Sciatic nerve (tissue), 2 donors: ENCODE measurements at regions not wholly inside any gene's neighbourhood (a gene's known extent, or its start where the extent isn't known, plus 50 kb on each side); places are given as distances from the start of the nearest gene placed in this dataset.

Experiments
- ATAC-seq: fragments of 200-7000 bp; cut with Tn5 transposase; one replicate; pipeline ENCODE4 v1.9.1; 2020; ENCODE audit warnings: mild to moderate bottlenecking, moderate library complexity
- DNase-seq: peaks from one replicate; pipeline ENCODE4 v3.0.0-alpha.2; 2020; ENCODE audit warnings: low spot score
- intact Hi-C: fragments of 100-400 bp; cut with DNase I; formaldehyde crosslinking; loops from one replicate; pipeline ENCODE4 v1.14.2; 2022
- donor health status: DM: no; HTN: no; CAD: no.
- donor health status: DM: no; HTN: no; CAD: no.

DNA sequence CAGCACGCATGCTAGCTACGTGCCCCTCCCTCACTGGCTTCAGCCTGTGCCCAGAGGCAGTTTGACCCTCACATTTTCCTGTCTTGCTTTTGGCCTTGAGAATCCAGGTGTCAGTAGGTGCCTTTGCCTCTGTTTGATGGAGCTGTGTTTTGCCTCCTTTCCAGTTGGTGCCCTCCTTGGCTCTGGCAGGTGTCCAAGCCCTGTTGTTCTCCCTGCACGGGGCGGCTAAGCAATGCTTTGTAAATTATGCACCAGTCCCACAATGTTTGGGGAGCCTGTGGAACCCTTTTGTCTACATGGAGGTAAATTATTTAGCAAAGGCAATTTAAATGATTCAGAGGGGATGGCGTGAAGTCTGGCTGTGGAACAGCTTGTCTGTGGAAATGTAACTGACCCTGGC is 202.9 kb upstream of the BOD1L1 start:
- DNase-seq: no peak
- ATAC-seq: no peak
- intact Hi-C loops: no loop called here

DNA sequence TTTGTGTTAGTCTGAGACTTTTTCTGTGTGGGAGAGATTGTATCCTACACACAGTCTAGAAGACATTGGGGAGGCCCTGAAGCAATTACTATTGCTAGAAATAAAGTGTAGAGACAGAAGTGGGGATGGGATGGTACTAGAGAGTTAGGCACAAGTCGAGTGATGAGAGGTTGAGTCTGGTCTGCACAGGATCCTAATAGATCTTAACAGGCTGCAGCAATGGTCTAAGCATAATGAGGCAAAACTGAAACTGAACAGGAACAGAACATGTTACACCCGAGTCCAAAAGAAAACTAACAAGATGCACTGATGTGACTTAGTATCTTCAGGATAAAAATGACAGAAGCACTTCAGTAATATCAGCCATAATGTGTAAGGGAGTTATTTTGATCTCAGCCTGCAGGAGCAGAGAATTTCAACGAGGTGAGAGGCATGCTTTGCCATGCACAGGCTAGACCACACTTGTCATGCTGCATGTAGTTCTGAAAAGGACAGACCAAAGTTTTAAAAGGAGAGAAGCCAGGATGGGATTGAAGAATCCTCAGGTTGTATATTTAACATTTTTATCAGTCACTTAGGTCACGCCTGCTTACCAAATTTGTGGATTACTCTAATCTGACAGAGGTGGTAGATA is 205.8 kb upstream of the BOD1L1 start:
- intact Hi-C loops: no loop called here
- ATAC-seq (no peak), DNase-seq (no peak)

DNA sequence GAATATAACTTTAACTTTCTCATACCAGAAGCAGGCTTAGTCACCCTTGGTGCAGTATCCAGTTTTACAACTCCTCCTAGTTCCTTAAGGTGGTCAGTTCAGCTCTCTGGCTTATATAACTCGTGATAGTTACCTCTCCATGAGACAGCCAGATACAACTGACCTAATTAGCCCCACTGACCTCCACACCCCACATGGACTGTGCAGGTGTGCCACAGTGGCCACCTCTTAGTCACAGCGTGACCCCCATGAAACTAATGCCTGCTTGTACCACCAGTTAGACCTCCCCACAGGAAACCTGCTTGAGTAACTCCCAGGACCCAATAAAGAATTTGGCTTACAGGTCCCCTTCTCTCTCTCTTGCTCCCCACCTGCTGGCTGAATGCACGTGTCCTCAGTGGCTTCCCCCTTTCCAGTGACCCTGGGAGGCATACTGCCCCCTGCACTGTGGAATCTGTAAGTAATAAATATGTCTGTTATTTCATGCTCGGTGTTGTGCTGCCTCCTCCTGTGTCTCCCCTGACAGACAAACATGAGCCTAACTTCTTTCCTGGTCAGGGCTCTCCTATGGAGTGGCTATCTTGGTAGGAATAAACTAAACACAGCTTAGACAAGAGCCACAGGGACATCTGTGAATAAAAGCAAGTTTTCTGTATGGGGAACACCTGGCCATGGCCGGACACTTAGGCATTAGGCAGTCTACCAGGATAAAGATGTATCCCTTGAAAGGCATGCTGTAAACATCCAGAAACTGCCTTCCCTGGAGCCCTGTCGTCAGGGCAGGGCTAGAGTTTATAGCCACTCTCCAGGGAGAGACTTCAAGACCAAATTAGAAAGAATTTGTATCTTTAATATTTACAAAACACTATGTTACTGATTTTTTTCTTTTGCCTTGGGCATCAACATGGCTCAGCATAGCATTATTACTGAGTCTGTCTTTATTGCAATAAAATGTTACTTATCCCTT is 209.7 kb upstream of the BOD1L1 start:
- DNase-seq (no peak), ATAC-seq (no peak)
- intact Hi-C loops: no loop called here

DNA sequence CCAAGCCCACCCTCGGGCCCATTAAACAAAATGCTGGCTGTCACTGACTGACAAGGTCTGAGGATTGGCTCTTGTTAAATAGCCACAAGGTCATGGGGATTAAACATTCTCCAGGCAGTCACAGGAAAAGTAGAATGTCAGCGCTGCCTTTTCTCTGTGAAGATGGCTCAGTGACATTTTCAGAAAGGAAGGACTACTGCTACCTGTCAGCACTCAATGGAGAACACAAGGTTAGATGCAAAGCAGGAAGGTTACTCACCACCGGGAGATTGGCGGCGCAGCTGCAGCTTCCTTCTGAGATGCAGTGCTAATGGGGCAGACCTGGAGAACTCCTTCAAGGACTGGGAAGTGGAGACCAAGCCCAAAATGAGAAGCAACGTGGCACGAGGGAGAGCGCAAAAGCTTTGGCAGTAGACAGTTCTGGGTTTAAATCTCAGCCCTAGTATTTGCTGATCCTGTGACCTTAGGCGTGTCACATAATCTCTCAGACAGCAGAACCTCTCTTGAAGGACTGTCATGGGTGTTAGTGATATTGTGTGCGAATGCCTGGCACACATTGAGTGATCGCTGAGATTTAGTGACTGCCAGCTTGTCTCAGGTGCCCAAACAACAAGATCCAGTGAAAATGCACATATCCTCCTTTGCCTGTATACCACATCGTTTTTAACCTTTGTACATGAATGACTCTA is 213.1 kb upstream of the BOD1L1 start:
- no peak for DNase-seq
- no peak for ATAC-seq
- intact Hi-C loops: no loop called here

DNA sequence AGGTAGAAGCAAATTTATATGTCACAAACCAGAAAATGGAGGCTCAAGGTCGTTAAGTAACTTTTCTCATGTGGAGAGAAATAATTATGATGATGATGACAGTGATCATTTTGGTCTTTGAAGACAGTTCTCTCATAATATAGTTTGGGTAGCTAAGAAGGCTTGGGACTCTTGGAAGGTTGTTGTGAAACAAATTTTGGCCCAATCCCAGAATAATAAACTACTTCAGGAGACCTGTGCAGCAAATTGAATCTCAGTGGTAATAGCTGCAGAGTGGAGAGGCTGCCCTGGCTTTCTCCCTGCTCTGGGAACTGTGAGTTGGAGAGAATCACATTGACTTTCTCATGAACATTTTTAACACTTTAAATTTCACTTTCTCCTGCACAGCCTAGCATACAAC is 217.2 kb upstream of the BOD1L1 start:
- no peak for ATAC-seq
- intact Hi-C loops: no loop called here
- DNase-seq: no peak

DNA sequence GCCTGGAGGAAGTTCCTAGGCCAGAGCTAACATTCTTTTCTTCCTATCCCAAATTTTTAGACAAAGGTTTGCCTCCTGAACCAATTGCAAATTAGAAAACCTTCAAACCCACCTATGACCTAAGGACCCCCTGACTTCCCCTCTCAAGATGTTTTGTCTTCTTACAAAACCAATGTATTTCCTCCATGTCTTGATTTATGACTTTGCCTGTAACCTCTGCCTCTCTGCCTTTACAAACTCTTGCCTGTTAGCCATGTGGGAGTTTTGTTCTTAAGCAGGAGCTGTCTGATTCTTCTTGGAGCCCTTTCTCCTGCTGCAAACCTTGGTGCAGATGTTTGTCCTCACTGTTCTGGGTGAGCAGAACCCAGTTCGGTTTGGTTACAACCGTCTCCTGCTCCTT is 222.3 kb upstream of the BOD1L1 start:
- intact Hi-C loops: no loop called here
- no peak for DNase-seq
- no peak for ATAC-seq

DNA sequence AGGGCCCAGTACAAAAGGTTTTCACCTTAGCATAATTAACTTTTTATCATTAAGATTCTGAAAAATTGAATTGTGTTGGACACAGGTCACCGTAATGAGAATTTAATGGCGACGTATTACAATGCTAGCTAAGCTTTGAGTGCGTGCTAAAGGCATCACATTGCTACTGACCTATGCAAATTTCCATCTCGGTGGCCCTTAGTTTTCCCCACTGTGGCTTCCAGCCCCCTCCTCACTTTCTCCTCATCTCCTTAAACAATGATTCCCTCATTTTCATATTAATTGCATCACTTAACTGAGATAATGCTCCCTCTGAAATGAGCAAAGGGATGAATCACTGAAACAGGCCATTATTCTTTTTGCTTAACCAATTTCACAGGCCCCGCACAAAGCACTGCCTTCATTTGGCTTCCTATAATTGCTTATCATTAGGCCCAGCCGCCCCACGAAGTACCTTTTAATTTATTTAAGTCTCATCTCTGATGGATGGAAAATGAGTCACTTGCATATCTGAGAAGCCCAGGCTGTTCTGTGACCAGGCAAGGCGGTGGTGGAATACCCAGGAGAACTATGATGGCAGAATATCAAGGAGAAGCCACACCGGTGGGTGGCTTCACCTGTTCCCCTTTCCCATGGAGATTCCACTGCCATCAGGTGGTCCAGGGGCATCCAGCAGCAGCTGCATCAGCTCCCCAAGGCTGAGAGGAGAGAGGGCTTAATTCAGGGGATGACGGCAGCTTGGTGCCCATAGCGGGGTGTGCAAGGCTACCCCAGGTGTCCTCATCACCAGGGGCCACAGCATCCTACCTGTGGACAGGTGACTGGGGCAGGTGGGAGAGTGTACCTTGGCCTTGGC is 223.8 kb upstream of the BOD1L1 start:
- DNase-seq (no peak), ATAC-seq (no peak)
- intact Hi-C loops: no loop called here

DNA sequence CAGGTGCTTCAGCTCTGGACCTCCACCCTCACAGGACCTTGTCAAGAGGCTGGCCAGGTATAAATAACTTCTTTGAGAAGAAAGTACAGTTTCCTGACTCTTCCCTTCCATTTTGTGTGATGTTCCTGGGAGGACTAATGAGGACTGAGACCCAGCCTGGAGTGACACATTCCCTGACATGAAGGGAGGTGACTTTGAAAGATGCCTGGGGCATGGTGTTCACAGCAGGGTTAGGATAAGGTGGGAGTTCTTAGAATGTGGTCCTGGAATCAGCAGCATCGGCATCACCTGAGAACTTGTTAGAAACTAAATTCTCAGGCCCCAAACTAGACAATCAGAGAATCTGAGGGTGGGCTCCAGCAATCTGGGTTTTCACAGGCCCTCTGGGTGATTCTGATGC is 224.9 kb upstream of the BOD1L1 start:
- DNase-seq: no peak
- intact Hi-C loops: no loop called here
- ATAC-seq: no peak

DNA sequence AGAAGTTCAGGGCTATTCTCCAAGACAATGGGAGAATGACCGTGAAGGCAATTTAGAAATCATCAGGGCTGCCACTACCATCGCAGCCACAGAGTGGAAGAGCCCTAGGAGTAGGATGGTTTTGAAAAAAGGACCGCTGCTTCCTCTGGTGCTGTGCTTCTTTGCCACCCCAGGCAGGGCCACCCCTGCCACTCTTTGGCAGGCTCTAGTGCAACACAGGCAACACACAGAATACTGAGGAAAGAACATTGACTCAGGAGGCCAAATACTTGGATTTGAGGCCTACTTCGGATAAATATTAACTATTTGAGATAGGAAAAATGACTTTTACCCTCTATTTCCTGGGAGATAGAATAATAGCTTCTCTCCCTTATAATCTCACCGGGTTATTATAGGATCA is 228.9 kb upstream of the BOD1L1 start:
- DNase-seq (no peak), ATAC-seq (no peak)
- intact Hi-C loops: no loop called here

DNA sequence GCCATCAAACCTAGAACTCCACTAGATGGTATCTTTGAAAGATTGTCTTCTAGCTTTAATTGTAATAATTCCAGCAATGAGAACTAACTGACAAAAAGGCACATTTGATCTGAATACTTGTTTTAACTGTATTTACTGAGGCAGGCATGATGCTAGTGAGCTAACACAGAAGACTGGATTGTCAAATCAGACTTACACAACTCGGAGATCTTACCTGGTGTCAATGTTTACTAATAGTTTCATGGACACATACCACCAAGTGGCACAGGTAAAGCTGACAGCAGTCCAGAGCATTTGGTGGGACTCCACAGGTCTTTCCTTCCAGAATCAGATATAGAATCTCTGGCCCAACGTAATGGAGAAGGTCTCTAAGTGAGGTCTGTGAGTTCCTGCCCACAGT is 229.9 kb upstream of the BOD1L1 start:
- DNase-seq (no peak), ATAC-seq (no peak)
- intact Hi-C loops: no loop called here

DNA sequence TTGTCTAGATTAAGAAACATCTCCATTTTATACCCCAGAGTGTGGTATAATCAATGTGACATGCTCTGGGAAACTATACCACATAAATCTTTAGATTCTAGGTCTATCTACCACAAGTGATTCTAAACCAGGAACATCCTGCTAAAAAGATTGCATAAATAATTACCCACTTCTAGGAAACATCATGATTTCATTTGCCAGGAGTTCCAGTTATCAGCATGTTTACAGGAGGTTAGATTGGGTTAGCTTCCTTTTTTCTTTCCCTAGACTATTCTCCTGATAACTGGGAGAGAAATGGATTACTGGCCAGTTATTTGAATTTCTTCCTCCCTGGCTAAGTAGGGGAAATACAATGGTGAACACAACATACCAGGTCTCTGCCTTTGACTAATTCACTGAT is 230.3 kb upstream of the BOD1L1 start:
- no peak for DNase-seq
- ATAC-seq: no peak
- intact Hi-C loops: no loop called here

DNA sequence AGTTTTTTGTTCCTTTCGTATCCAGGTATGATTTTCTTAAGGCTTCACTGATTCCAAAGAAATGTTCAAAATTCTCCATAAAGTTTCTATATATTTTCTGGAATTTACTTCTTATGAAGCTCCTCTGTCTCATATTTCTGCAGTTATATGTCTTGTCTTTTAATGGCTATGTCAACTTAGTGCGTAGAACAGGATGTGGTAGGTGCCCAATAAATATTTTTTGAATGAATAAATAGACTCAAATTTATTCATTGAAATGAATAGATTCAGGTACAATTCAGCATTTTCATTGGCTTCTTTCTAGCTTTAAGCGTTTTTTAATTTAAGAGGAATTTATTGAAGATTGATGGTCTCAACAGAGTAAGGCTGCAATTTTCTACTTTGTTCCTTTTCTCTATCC is 231.9 kb upstream of the BOD1L1 start:
- ATAC-seq (no peak), DNase-seq (no peak)
- intact Hi-C loops: no loop called here

DNA sequence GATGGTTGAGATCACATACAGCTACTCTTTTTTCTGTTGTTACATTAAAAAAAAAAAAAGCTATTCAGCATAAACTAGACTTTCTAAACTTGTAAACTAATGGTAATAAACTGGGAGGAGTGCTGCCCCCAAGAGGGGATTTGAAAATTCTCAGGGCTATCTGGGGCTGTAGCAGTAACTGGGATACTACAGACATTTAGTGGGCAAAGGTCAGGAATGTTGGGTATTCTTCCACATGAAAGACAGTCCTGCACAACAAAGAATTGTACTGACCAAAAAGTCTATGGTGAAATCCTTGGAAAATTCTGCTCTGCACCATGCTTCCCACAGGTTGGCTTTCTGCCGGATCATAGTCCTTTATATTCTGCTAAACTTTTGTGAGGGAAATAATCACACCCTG is 232.6 kb upstream of the BOD1L1 start:
- DNase-seq (no peak), ATAC-seq (no peak)
- intact Hi-C loops: no loop called here

DNA sequence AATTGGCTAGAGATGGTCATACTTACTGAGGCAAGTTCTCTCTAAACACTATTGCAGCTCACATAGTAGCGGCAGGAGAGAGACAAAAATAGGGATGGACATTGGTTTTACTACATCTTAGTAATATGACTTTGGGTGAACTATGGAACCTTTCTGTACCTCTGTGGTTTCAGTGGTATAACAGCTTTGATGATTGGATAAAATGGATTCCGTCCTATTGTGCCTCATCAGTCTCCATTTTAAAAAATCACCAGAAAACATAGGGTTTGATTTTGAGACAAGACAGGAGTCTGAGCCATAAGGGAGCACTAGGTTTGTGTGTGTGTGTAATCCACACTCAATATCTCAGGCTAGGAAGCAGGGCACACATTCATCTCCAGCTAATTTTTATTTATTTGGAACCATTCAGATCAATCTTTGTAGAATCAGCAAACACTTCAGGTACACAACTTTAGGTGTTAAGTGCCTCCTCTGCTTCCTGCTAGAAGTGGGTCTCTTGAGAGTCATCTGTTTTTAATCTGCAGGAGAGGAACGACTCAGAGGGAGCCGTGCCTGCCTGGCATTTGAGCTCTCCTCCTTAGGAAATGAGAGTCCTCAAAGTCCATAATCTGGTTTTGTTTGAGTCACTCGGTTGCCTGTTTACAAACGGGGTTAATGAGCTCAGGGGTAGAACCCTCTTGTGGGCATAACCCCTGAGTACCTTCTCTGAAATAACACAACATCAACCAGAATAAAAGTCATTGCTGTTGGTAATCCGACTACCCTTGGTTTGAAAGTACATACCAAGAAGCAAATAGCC is 238.5 kb upstream of the BOD1L1 start:
- intact Hi-C loops: no loop called here
- ATAC-seq: no peak

DNA sequence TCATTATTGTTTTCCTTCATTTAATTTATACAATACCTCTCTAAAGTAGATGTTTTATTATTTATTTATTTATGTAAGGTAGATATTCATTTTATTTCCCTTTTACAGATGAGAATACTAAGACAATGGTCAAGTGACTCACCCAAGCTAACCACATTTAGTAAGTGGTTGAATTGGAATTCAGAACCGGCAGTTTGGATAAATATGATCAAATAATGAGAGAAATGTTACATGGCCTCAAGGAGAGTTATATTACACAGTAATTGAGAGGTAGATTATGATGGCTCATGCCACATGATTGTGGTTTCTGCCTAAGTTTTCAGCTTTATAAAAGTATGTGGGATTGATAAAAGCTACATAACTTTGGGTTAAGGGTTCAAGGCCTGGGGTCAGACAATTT is 239.4 kb upstream of the BOD1L1 start:
- intact Hi-C loops: no loop called here
- DNase-seq (no peak), ATAC-seq (no peak)

More for the DNA sequence above, 238.5 kb upstream of the BOD1L1 start:
- no peak for DNase-seq

DNA sequence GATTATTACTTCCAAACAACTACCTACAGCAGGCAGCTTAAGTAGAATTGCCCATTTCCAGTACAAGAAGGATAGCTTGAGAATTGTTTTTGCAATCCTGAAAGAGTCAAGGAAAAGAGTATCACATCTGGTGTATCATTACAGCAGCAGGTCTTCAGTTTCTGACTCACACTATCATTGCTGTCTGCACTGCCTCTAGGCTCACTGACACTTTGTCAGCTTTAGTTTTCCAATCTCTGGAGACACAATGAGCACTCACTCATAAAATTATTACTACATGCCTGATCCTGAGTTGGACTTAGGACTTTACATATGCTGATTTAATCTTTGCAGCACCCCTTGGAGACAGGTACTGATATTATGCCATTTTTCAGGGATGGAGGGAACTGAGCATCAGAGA is 244.6 kb upstream of the BOD1L1 start:
- intact Hi-C loops: no loop called here
- ATAC-seq (no peak), DNase-seq (no peak)

DNA sequence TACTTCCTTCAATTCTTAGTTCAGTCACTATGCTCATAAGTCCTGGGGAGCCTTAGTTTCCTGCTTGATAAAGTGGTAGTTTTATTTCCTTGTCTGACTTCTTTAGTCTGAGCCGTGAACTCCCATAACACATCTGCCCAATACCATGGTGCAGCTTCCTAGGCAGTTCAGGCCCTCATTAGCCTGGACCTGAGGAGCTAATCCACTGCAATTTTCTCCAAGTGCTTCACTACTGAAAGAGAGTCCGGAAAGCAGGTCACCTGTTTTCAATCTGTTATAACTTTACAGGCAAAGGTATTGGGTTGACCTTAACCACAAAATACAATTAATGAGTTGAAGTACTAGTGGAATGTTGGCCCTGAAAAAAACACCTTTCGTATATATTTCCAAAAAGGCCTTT is 245.4 kb upstream of the BOD1L1 start:
- intact Hi-C loops: no loop called here
- no peak for ATAC-seq

DNA sequence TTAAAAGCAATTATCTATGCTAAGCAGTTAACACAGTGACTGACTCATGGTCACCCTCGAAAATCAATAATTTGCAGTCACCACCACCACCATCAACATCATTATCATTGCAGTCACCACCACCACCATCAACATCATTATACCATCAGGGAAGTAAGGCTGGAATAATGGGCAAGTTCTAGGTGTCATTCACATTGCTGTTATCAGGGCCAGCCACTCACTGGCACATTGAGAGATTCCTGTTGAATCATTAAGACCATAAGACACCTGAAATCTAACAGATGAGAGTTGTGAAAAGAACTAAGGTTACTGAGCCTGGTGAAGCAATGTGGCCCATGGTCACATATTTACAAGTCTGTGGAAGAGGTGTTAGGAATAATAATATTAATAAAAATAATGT is 247.7 kb upstream of the BOD1L1 start:
- ATAC-seq: no peak
- no peak for DNase-seq
- intact Hi-C loops: no loop called here

More for the DNA sequence above, 245.4 kb upstream of the BOD1L1 start:
- no peak for DNase-seq
